GM11168 (cell line): ENCODE measurements at regions not wholly inside any gene's neighbourhood (a gene's known extent, or its start where the extent isn't known, plus 50 kb on each side); places are given as distances from the start of the nearest gene placed in this dataset.

ENCODE experiments used
- in situ Hi-C: fragments of 300-500 bp; cut with MboI; formaldehyde crosslinking; loops from one replicate; pipeline ENCODE4 v1.12.0; 2022; ENCODE audit warnings: low sequenced_read_pairs; ENCODE audit not compliant: unreplicated experiment

- in situ Hi-C loops = no loop called here
These were observed 206.3 kb downstream of the IRX1 start for GRCh38 chr5:3801967-3802366.

- in situ Hi-C loops = no loop called here
These were observed 213.8 kb downstream of the IRX1 start for GRCh38 chr5:3809455-3809854.

DNA sequence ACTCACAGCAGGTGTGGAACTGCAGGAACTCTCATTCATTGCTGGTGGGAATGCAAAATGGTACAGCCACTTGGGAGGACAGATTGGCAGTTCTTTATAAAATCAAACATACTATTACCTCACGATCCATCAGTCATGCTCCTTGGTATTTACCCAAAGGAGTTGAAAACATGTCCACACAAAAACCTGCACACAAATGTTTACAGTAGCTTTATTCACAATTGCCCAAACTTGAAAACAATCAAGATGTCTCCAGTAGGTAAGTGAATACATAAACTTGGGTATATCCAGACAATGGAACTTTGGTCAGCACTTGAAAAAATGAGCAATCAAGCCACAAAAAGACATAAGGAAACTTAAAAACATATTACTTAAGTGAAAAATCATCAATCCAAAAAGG, 215.5 kb downstream of the IRX1 start:
- in situ Hi-C loops = no loop called here

GRCh38 chr5:3818624-3819023, 223.0 kb downstream of the IRX1 start:
- in situ Hi-C loops = no loop called here

- in situ Hi-C loops = no loop called here
These were observed 230.2 kb downstream of the IRX1 start for GRCh38 chr5:3825531-3826451.

DNA sequence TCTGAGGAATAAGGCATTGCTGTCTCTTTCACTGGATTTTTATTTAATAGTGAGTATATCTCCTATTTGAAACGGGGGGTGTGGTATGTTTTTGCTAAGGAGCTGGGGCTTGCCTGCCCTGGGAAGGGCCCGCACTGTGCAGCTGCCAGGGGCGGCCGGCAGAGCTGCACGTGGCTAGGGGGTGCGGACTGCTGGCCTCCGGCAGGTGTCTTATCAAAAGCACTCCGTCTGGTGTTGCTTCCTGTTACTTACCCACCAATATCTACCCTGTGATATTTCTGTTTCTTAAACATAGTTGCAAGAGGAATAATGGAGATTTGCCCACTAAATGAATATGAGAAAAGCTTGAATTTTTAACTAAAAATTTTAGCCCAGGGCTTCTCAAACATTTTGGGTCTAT, 232.0 kb downstream of the IRX1 start:
- in situ Hi-C loops = no loop called here

- in situ Hi-C loops = no loop called here
These were observed 233.1 kb downstream of the IRX1 start for GRCh38 chr5:3828761-3829160.

DNA sequence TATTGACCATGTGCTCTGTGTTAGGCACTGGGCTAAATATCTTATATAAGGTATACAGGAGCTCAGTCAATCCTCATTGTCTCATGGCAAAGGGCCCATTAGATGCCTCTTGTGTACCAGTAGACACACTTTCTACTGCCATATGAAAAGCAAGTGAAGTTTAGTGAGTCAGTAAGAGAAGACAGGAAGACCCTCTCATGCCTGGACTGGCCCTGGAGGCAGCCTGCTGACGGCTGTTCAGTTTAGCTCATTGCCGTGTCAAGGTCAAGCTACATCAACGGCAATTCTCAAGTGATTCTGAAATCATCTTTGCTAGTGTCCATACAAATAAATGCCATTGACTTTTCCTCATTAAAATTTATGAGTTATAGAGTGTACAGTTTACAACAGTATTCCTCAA, 237.9 kb downstream of the IRX1 start:
- in situ Hi-C loops = no loop called here

DNA sequence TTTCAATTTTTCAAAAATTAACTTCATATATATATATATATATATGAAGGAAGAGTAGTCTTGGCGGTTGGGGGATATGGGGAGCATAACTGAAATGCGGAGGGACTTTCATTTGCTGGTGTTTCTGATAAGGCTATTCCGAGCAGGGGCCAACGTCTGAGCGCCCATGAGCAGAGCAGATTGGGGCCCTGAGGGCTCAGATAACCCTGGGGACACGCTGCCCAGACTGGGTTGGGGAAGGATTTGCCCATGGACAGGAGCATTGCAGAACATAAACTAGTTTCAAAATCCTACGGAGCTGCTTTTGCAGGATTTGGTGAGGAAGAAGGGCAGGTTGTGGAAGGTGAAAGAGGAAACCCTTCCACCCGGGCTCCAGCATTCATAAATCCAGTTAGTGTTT, 240.2 kb downstream of the IRX1 start:
- in situ Hi-C loops = no loop called here

DNA sequence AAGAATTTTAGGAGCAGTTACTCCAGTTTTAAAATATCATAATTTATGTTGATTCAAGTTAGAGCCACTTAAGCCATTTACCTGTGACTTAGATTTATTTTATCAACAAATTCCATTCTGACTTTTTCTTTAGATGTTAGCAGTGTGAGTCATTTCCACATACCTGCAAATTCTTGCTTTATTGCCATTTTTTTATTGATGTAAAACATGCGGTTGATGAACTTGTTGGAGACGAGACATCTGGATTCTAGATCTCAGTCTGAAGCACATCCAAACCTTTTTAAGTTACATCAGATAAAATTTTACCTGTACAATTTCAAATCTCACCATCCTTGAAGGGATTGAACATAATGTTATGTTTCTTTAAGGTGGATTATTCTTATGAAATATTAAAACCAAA, 240.9 kb downstream of the IRX1 start:
- in situ Hi-C loops = no loop called here

DNA sequence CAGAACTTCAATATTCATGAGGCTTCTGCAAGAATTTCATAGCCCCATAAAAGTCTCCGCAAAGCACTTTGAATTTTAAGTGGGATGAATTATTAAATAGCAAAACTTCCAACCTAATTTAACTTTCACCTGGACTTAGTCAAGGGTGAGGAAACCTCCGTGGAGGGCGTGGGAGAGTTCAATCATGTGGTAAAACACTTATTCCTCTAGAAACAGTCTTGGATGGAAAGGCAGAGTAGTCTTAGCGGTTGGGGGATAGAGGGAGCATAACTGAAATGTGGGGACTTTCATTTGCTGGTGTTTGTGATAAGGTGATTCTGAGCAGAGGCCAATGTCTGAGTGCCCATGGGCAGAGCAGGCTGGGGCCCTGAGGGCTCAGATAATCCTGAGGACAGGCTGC, 241.9 kb downstream of the IRX1 start:
- in situ Hi-C loops = no loop called here

DNA sequence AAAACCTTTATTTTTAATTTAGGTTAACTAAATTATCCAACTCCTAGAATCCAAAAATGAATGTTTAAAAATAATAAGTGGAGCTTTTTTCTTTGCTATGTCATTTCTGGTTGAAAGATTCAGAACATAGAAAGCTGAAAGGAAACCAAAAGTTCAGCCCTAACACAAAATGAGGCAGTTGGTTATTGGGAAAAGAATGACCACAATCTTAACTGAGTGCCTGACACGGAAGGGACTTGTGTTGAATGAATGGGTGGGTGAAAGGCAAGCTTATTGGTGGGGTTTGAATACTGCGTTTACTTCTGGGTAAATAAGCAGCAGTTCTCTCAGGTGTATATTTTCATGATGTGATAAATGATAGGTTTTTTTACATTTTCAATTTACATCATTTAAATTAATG, 243.5 kb downstream of the IRX1 start:
- in situ Hi-C loops = no loop called here

DNA sequence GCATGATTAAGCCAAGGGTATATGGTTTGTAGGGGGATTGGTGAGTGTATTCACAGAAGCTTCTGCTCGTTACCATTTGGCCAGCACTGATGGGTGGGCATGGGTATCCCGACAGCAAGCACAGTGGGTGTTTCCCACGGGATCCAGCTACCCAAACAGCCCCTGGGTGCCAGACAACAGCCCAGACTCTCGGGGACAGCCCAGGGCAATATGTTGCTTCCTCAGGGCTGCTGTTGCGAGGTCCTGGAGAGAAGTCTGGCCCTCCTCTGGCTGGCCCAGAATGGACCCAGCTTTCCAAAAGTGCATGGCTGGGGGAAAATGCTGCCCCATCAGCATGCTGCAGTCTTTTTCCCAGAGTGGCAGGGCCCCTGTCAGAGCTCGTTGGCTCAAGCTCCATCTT, 247.0 kb downstream of the IRX1 start:
- in situ Hi-C loops = no loop called here

DNA sequence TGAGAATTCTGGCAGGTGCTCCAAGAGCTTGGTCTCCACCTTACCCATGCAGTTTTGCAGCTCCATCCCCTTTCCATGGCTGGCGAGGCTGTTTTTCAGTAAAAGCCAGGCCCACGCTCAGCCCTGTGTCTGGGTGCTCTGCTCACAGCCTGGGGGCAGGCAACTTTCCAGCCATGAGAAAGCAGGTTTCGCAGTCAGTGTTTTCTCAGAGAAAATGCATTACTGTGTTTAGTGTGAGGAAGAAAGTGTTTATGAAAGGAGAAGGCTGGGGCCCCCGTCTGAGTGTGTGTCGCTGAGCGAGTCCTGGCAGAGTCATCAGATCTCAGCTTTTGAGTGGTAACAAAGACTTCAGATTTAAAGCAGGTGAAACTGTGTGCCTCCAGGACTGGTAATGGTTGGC, 248.1 kb downstream of the IRX1 start:
- in situ Hi-C loops = no loop called here

DNA sequence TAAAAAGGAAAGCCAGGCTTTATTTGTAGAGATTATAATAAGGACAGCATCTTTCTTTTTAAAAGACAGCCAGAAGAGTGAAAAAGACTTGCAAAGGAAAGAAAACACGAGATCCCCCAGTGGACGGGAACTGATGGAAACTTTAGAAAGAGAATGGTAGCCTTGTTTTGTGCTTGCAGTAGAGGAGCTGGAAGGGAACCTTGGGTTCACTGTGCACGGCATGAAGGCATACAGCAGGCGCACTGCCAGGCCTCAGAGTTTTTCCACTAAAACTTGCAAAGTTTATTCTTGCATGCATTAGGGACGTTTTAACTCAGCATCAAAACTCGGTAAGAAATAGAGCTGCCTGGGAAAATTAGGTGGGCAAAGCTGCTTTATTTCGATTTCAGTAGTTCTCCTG, 248.6 kb downstream of the IRX1 start:
- in situ Hi-C loops = no loop called here

DNA sequence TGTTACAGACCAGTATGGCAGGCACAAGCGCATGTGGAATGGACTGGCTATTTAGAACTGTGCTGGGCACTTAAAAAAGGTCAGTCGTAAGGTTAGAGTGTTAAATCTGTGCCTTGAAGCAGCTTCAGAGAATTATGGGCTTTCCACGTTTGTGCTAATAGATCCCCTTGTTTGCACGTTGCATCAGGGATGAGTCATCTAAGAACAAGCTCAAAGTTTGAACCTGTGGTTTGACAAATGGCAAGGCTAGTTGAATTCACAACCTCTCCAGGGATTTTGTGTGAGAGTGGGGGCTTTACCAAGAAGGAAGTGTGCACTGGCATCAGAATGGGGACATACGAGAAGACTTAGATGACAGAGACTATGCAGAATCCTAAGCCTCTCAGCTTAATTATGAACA, 249.6 kb downstream of the IRX1 start:
- in situ Hi-C loops = no loop called here

DNA sequence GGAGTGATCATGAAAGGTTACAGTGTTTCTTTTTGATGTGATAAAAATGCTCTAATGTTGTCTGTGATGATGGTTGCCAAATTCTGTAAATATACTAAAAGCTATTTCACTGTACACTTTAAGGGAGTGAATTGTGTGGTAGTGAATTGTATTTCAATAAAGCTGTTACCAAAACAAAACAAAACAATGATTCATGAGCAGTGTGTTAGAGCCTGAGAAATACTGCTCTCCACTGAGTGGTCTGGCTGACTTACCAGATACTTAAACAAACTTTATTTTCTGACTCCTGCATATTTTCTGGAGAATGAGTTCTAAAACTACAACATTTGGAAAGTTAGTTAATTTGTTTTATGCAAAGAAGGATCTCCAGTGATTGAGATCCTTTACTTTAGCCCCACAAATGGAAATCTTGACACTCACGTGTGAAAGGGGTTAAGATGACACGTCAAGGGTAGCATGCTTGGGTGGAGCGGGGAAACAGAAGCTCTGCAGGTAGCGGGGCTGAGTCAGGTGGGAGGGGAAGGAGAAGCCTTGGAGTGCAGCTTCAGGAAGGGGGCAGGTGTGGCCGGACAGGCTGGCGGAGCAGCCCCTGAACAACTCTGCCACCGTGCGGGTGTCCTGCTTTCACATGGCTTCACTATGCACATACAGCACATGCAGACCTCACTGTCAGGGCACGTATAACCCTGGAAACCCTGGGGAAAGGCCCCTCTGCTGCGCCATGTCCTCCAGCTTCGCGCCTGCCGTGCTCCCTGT, 256.7 kb downstream of the IRX1 start:
- in situ Hi-C loops = no loop called here

- in situ Hi-C loops = no loop called here
These were observed 257.7 kb downstream of the IRX1 start for GRCh38 chr5:3853362-3853761.

- in situ Hi-C loops = no loop called here
These were observed 258.7 kb downstream of the IRX1 start for GRCh38 chr5:3854188-3854821.

- in situ Hi-C loops = no loop called here
These were observed 260.4 kb downstream of the IRX1 start for GRCh38 chr5:3856036-3856435.

DNA sequence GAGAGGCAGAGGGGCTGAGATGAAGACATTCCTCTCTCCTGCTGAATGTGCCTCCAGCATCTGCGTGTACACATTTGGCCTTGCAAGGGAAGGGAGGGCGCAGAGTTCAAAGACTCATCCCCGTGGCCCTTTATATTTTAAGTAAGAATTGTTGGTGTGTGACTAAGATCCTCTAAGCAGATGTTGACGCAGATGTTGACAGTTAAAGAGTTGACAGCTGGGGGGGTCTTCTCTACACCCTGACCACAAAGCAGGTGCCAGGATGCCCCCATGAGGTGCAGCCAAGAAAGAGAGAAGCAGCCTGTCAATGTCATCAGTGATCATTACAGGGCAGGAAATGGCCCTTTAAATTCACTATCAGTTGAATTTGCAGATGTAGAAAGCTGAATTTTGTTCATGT, 262.9 kb downstream of the IRX1 start:
- in situ Hi-C loops = no loop called here
